Neural cell (in vitro differentiated cells): ENCODE measurements at regions not wholly inside any gene's neighbourhood (a gene's known extent, or its start where the extent isn't known, plus 50 kb on each side); places are given as distances from the start of the nearest gene placed in this dataset.

Experiments
- EP300 ChIP-seq: fragments of 450-650 bp; conservative IDR thresholded peaks from 2 replicates; pipeline ENCODE4 v1.6.1; 2014; ENCODE audit warnings: antibody characterized with exemption, mild to moderate bottlenecking, moderate library complexity; ENCODE audit not compliant: poor library complexity, severe bottlenecking
- EZH2 ChIP-seq: fragments of 200-600, 300-800 bp; shearing (Covaris generic), sonication (generic); IDR thresholded peaks from 2 replicates; pipeline ENCODE4 v1.6.1; 2014; ENCODE audit warnings: antibody characterized with exemption, low read length, borderline replicate concordance, mild to moderate bottlenecking; ENCODE audit not compliant: insufficient read depth, poor library complexity, severe bottlenecking
- MXI1 ChIP-seq: fragments of 450-650 bp; conservative IDR thresholded peaks from 2 replicates; pipeline ENCODE4 v1.6.1; 2014; ENCODE audit warnings: antibody characterized with exemption, mild to moderate bottlenecking; ENCODE audit not compliant: poor library complexity, severe bottlenecking
- POLR2AphosphoS5 ChIP-seq: IDR thresholded peaks from 2 replicates; pipeline ENCODE4 v1.6.1; 2012
- SMC3 ChIP-seq: fragments of 450-650 bp; conservative IDR thresholded peaks from 2 replicates; pipeline ENCODE4 v1.6.1; 2014; ENCODE audit warnings: antibody characterized with exemption, mild to moderate bottlenecking, moderate library complexity; ENCODE audit not compliant: poor library complexity
- TAF1 ChIP-seq: IDR thresholded peaks from 2 replicates; pipeline ENCODE4 v1.6.1; 2012; ENCODE audit warnings: low read depth
- TF ChIP-seq, protein P1 (sequence below): fragments of 450-650 bp; IDR thresholded peaks from 2 replicates; pipeline ENCODE4 v1.5.1; 2014; ENCODE audit warnings: antibody characterized with exemption, mild to moderate bottlenecking, moderate library complexity; ENCODE audit not compliant: poor library complexity, severe bottlenecking
- TF ChIP-seq, protein P2 (sequence below): IDR thresholded peaks from 2 replicates; pipeline ENCODE4 v1.6.1; 2012; ENCODE audit warnings: borderline replicate concordance

DNA sequence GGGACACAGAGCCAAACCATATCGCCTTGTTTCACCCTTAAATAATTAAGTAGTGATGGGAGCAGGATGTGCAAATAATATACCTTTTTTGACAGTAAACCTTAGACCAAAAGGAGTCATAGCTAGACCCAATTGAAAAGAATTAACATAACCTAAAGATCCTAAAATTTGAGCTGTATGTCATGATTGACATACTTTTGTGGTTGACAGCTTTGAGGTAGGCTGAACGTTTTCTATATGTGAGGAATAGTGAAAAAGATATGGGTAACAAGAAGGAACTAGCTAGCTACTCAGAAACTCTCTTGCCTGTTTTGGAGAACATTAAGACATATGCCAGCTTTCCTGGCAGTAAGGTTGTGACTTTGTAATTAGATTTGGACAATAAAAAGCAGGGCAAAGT, 320.6 kb downstream of the KCNC2 start:
- TF ChIP-seq, protein P1, sequence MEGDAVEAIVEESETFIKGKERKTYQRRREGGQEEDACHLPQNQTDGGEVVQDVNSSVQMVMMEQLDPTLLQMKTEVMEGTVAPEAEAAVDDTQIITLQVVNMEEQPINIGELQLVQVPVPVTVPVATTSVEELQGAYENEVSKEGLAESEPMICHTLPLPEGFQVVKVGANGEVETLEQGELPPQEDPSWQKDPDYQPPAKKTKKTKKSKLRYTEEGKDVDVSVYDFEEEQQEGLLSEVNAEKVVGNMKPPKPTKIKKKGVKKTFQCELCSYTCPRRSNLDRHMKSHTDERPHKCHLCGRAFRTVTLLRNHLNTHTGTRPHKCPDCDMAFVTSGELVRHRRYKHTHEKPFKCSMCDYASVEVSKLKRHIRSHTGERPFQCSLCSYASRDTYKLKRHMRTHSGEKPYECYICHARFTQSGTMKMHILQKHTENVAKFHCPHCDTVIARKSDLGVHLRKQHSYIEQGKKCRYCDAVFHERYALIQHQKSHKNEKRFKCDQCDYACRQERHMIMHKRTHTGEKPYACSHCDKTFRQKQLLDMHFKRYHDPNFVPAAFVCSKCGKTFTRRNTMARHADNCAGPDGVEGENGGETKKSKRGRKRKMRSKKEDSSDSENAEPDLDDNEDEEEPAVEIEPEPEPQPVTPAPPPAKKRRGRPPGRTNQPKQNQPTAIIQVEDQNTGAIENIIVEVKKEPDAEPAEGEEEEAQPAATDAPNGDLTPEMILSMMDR, result no peak
- TF ChIP-seq SMC3, result no peak
- TF ChIP-seq, protein P2, sequence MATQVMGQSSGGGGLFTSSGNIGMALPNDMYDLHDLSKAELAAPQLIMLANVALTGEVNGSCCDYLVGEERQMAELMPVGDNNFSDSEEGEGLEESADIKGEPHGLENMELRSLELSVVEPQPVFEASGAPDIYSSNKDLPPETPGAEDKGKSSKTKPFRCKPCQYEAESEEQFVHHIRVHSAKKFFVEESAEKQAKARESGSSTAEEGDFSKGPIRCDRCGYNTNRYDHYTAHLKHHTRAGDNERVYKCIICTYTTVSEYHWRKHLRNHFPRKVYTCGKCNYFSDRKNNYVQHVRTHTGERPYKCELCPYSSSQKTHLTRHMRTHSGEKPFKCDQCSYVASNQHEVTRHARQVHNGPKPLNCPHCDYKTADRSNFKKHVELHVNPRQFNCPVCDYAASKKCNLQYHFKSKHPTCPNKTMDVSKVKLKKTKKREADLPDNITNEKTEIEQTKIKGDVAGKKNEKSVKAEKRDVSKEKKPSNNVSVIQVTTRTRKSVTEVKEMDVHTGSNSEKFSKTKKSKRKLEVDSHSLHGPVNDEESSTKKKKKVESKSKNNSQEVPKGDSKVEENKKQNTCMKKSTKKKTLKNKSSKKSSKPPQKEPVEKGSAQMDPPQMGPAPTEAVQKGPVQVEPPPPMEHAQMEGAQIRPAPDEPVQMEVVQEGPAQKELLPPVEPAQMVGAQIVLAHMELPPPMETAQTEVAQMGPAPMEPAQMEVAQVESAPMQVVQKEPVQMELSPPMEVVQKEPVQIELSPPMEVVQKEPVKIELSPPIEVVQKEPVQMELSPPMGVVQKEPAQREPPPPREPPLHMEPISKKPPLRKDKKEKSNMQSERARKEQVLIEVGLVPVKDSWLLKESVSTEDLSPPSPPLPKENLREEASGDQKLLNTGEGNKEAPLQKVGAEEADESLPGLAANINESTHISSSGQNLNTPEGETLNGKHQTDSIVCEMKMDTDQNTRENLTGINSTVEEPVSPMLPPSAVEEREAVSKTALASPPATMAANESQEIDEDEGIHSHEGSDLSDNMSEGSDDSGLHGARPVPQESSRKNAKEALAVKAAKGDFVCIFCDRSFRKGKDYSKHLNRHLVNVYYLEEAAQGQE, result no peak
- no peak for TF ChIP-seq EZH2
- no peak for TF ChIP-seq POLR2AphosphoS5
- TF ChIP-seq TAF1, result no peak
- no peak for TF ChIP-seq EP300
- TF ChIP-seq MXI1, result no peak
